Mesenchymal stem cell (in vitro differentiated cells and primary cell): ENCODE measurements at regions not wholly inside any gene's neighbourhood (a gene's known extent, or its start where the extent isn't known, plus 50 kb on each side); places are given as distances from the start of the nearest gene placed in this dataset.
A peak's percentile ranks its signal among the peaks of the same experiment; 100 is the strongest.

Experiments used
- DNase-seq: peaks from one replicate; pipeline ENCODE4 v3.0.0-alpha.2; 2013
- H2AFZ ChIP-seq: one replicate; pipeline ENCODE4 v1.6.1; 2013; ENCODE audit warnings: low read depth, mild to moderate bottlenecking, control low read depth, inconsistent platforms, low read length, moderate library complexity
- H2AK5ac ChIP-seq: 2 replicates; pipeline ENCODE4 v1.6.1; 2013; ENCODE audit warnings: low read length, moderate library complexity, mild to moderate bottlenecking, inconsistent platforms; ENCODE audit not compliant: severe bottlenecking
- H2BK120ac ChIP-seq: one replicate; pipeline ENCODE4 v1.6.1; 2013; ENCODE audit warnings: low read depth, mild to moderate bottlenecking, inconsistent platforms, low read length, moderate library complexity
- H2BK12ac ChIP-seq, 2 experiments: one replicate each; pipeline ENCODE4 v1.6.1; 2013; ENCODE audit warnings: inconsistent platforms in 2 of 2, low read length in 2 of 2, mild to moderate bottlenecking in 2 of 2, moderate library complexity in 2 of 2, control low read depth in 1 of 2
- H2BK15ac ChIP-seq: one replicate; pipeline ENCODE4 v1.6.1; 2013; ENCODE audit warnings: mild to moderate bottlenecking, low read depth, inconsistent platforms; ENCODE audit not compliant: poor library complexity, severe bottlenecking
- H2BK5ac ChIP-seq: 2 replicates; pipeline ENCODE4 v1.6.1; 2013; ENCODE audit warnings: low read depth, mild to moderate bottlenecking, low read length, control low read depth, inconsistent platforms; ENCODE audit not compliant: poor library complexity, severe bottlenecking
- H3K14ac ChIP-seq, 2 experiments: one replicate each; pipeline ENCODE4 v1.6.1; 2013; ENCODE audit warnings: inconsistent platforms in 2 of 2, low read length in 2 of 2, control low read depth in 1 of 2, mild to moderate bottlenecking in 1 of 2, moderate library complexity in 1 of 2
- H3K18ac ChIP-seq, 2 experiments: one replicate each; pipeline ENCODE4 v1.6.1; 2013; ENCODE audit warnings: inconsistent platforms in 2 of 2, low read length in 2 of 2, control low read depth in 1 of 2, low read depth in 1 of 2, mild to moderate bottlenecking in 1 of 2
- H3K23ac ChIP-seq, 2 experiments: one replicate each; pipeline ENCODE4 v1.6.1; 2013; ENCODE audit warnings: inconsistent platforms in 2 of 2, low read length in 2 of 2, mild to moderate bottlenecking in 2 of 2, moderate library complexity in 2 of 2, control low read depth in 1 of 2
- H3K27ac ChIP-seq: 2 replicates; pipeline ENCODE4 v1.5.1; 2013; ENCODE audit warnings: mild to moderate bottlenecking, moderate library complexity, low read length, control low read depth, inconsistent platforms; ENCODE audit not compliant: poor library complexity, severe bottlenecking
- H3K27me3 ChIP-seq, 2 experiments: 2 replicates each; pipeline versions ENCODE4 v1.6.1 to v1.7.0; 2013; ENCODE audit warnings: low read length in 2 of 2, mild to moderate bottlenecking in 2 of 2, moderate library complexity in 2 of 2, control low read depth in 1 of 2, inconsistent platforms in 1 of 2; ENCODE audit not compliant: control insufficient read depth in 1 of 2, insufficient read depth in 1 of 2
- H3K36me3 ChIP-seq, 2 experiments: 2 replicates each; pipeline versions ENCODE4 v1.6.1 to v1.7.0; 2013; ENCODE audit warnings: low read length in 2 of 2, control low read depth in 1 of 2, inconsistent platforms in 1 of 2, low read depth in 1 of 2, mild to moderate bottlenecking in 1 of 2; ENCODE audit not compliant: insufficient read depth in 2 of 2, control insufficient read depth in 1 of 2
- H3K4ac ChIP-seq, 2 experiments: one replicate each; pipeline ENCODE4 v1.6.1; 2013; ENCODE audit warnings: inconsistent platforms in 2 of 2, low read length in 2 of 2, mild to moderate bottlenecking in 2 of 2, moderate library complexity in 2 of 2, control low read depth in 1 of 2, low read depth in 1 of 2
- H3K4me1 ChIP-seq: 2 replicates; pipeline ENCODE4 v1.6.1; 2013; ENCODE audit warnings: low read depth, low read length, control low read depth; ENCODE audit not compliant: control insufficient read depth, insufficient read depth
- H3K4me2 ChIP-seq: 2 replicates; pipeline ENCODE4 v1.6.1; 2013; ENCODE audit warnings: low read length, mild to moderate bottlenecking, inconsistent platforms; ENCODE audit not compliant: poor library complexity, severe bottlenecking
- H3K4me3 ChIP-seq, 2 experiments: 2 replicates each; pipeline versions ENCODE4 v1.5.1 to v1.7.0; 2013; ENCODE audit warnings: low read length in 2 of 2, mild to moderate bottlenecking in 2 of 2, control low read depth in 1 of 2, low read depth in 1 of 2; ENCODE audit not compliant: insufficient read depth in 1 of 2
- H3K79me1 ChIP-seq: replicated peaks from 2 replicates; pipeline ENCODE4 v1.6.1; 2013; ENCODE audit warnings: mild to moderate bottlenecking, control low read depth, low read length, inconsistent platforms; ENCODE audit not compliant: poor library complexity, severe bottlenecking
- H3K9ac ChIP-seq: 2 replicates; pipeline ENCODE4 v1.7.0; 2013; ENCODE audit warnings: mild to moderate bottlenecking, low read length, moderate library complexity
- H3K9me3 ChIP-seq: 2 replicates; pipeline ENCODE4 v1.7.0; 2013; ENCODE audit warnings: mild to moderate bottlenecking, low read length; ENCODE audit not compliant: control insufficient read depth
- H4K8ac ChIP-seq: one replicate; pipeline ENCODE4 v1.6.1; 2013; ENCODE audit warnings: inconsistent platforms, mild to moderate bottlenecking, low read length, moderate library complexity
- H4K91ac ChIP-seq: one replicate; pipeline ENCODE4 v1.6.1; 2013; ENCODE audit warnings: mild to moderate bottlenecking, low read length, inconsistent platforms
- WGBS: methylation state at CpG from one replicate; pipeline ENCODE4 v1.1.7; 2013; ENCODE audit warnings: mixed read lengths; 5-methylcytosine and 5-hydroxymethylcytosine counted together

- H2BK15ac ChIP-seq = no peak overlapping the region
- H3K27me3 ChIP-seq = no peaks in the 10 kb centered on the region
- H2AFZ ChIP-seq = no peak overlapping the region
- no peak overlapping the region for H3K23ac ChIP-seq
- no peak overlapping the region for H3K4me2 ChIP-seq
- no peak overlapping the region for H4K91ac ChIP-seq
- no peak overlapping the region for H4K8ac ChIP-seq
- H3K4ac ChIP-seq = no peak overlapping the region
- H3K4me3 ChIP-seq = no peak overlapping the region
- no peak overlapping the region for H3K27ac ChIP-seq
- no peak overlapping the region for H2BK12ac ChIP-seq
- no peak overlapping the region for H2BK120ac ChIP-seq
- no peak overlapping the region for H3K18ac ChIP-seq
- 88% methylated on average over 3 of the region's 6 CpGs for WGBS
- no peak for DNase-seq
- H3K9me3 ChIP-seq = no peaks in the 10 kb centered on the region
- H2BK5ac ChIP-seq = no peak overlapping the region
- no peak overlapping the region for H2AK5ac ChIP-seq
- H3K36me3 ChIP-seq = no peaks in the 10 kb centered on the region
- H3K79me1 ChIP-seq = no peaks in the 10 kb centered on the region
- no peak overlapping the region for H3K14ac ChIP-seq
- H3K9ac ChIP-seq = no peak overlapping the region
- H3K4me1 ChIP-seq = no peaks in the 10 kb centered on the region
Observed at GRCh38 chr2:12212841-12213597, 466.6 kb downstream of the LPIN1 start.

DNA sequence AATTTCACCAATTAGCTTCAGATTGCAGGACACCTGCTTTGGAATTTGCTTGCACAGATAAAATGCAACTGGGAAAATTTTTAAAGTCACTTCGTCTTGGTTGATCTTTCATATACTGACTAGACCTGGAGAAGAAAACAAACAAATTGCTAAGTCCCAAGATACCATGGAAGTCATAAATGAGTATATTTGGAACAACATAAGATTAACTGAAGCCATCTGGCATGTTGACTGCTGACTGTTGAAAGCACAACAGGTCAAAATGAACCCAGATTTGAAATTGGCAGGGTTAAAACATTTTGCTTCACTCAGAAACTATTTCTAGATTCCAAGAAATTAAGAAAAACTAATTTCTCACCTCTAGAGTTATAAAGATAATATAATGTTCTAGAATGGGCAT lies 470.7 kb downstream of the LPIN1 start:
- H4K8ac ChIP-seq = no peak overlapping the region
- H2AFZ ChIP-seq = no peak overlapping the region
- H3K18ac ChIP-seq = no peak overlapping the region
- H2BK5ac ChIP-seq = no peak overlapping the region
- H2BK120ac ChIP-seq = no peak overlapping the region
- H3K27ac ChIP-seq = no peak overlapping the region
- no peaks in the 10 kb centered on the region for H3K27me3 ChIP-seq
- no peaks in the 10 kb centered on the region for H3K4me1 ChIP-seq
- H3K36me3 ChIP-seq = no peaks in the 10 kb centered on the region
- DNase-seq = no peak
- H3K9me3 ChIP-seq = no peaks in the 10 kb centered on the region
- no peaks in the 10 kb centered on the region for H3K79me1 ChIP-seq
- no peak overlapping the region for H2BK12ac ChIP-seq
- H3K4ac ChIP-seq = no peak overlapping the region
- H4K91ac ChIP-seq = no peak overlapping the region
- no peak overlapping the region for H2BK15ac ChIP-seq
- no peak overlapping the region for H3K4me2 ChIP-seq
- H3K4me3 ChIP-seq = no peak overlapping the region
- no peak overlapping the region for H3K14ac ChIP-seq
- WGBS = 75% methylated on average over 1 of the region's 1 CpG
- H2AK5ac ChIP-seq = no peak overlapping the region
- no peak overlapping the region for H3K9ac ChIP-seq
- no peak overlapping the region for H3K23ac ChIP-seq

DNA sequence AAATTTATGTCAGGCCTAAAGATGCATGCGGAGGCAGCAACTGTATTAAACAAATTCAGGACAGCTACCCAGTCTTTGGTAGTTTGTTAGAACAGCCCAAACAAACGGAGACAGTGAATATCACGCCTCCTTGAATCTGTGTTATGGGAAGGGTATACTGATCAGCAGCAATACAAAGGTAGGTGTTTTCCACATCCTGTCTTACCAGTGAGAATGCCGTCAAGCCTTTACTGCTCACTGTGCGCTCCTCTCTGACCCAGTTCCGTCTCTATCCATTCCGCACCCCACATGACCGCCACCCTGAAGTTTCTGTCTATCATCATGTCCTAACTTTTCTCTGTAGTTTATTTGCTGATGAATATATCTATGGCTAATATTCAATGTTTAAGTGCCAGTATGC lies 473.3 kb downstream of the LPIN1 start:
- Histone ChIP-seq H3K4me2 (no peak overlapping the region), H4K91ac (peak overlapping the region; percentile 67), H3K18ac (no peak overlapping the region), H3K36me3 (no peaks in the 10 kb centered on the region), H3K4ac (no peak overlapping the region), H3K23ac (no peak overlapping the region), H3K9me3 (peaks cover 17% of the 10 kb centered on the region), H2AK5ac (no peak overlapping the region), H3K4me1 (no peaks in the 10 kb centered on the region), H3K9ac (no peak overlapping the region), H3K27me3 (no peaks in the 10 kb centered on the region), H2BK120ac (no peak overlapping the region), H3K4me3 (no peak overlapping the region), H2BK12ac (no peak overlapping the region), H2AFZ (no peak overlapping the region), H3K27ac (no peak overlapping the region), H2BK15ac (no peak overlapping the region), H4K8ac (no peak overlapping the region), H2BK5ac (no peak overlapping the region), H3K79me1 (no peaks in the 10 kb centered on the region), H3K14ac (no peak overlapping the region)
- 96% methylated on average over 6 of the region's 8 CpGs for WGBS
- DNase-seq = no peak

- Histone ChIP-seq H3K4me2 (no peak overlapping the region), H3K27me3 (no peaks in the 10 kb centered on the region), H3K36me3 (no peaks in the 10 kb centered on the region), H2BK12ac (no peak overlapping the region), H2AFZ (no peak overlapping the region), H3K18ac (no peak overlapping the region), H3K9ac (no peak overlapping the region), H3K23ac (no peak overlapping the region), H2BK120ac (no peak overlapping the region), H3K14ac (no peak overlapping the region), H3K4me1 (no peaks in the 10 kb centered on the region), H4K8ac (no peak overlapping the region), H3K27ac (no peak overlapping the region), H3K4ac (no peak overlapping the region), H2BK15ac (no peak overlapping the region), H3K4me3 (no peak overlapping the region), H2AK5ac (no peak overlapping the region), H3K9me3 (peaks cover 22% of the 10 kb centered on the region), H3K79me1 (no peaks in the 10 kb centered on the region), H4K91ac (no peak overlapping the region), H2BK5ac (no peak overlapping the region)
- DNase-seq = no peak
- 81% methylated on average over 2 of the region's 2 CpGs for WGBS
Observed at GRCh38 chr2:12221584-12221983, 475.2 kb downstream of the LPIN1 start.
